Epithelial cell of proximal tubule (primary cell): ENCODE measurements at regions not wholly inside any gene's neighbourhood (a gene's known extent, or its start where the extent isn't known, plus 50 kb on each side); places are given as distances from the start of the nearest gene placed in this dataset.
"Not testable (repeated sequence)": the region's sequence is repeated elsewhere in the genome, so short reads cannot be mapped to it uniquely, and the experiment has no call there.

Experiments
- DNase-seq: peaks from one replicate; pipeline ENCODE4 v3.0.0-alpha.2; 2011; ENCODE audit warnings: low read depth
- H3K4me3 ChIP-seq: 2 replicates; pipeline ENCODE4 v1.5.1; 2011; ENCODE audit warnings: low read depth, mild to moderate bottlenecking, low read length
- CTCF ChIP-seq: conservative IDR thresholded peaks from 2 replicates; pipeline ENCODE4 v1.5.1; 2012; ENCODE audit warnings: low read depth, mild to moderate bottlenecking, low read length

GRCh38 chr5:67844924-67845323 is 370.6 kb upstream of the PIK3R1 start:
- DNase-seq: no peak
- no peak overlapping the region for H3K4me3 ChIP-seq
- TF ChIP-seq CTCF: no peak

- peak; percentile 19 for TF ChIP-seq CTCF
- DNase-seq: no peak
Observed at GRCh38 chr5:67842806-67843205, 372.8 kb upstream of the PIK3R1 start.

GRCh38 chr5:67837225-67837624 is 378.3 kb upstream of the PIK3R1 start:
- not testable (repeated sequence) for DNase-seq, H3K4me3 ChIP-seq

More at GRCh38 chr5:67842806-67843205, 372.8 kb upstream of the PIK3R1 start:
- H3K4me3 ChIP-seq: no peak overlapping the region

GRCh38 chr5:67836496-67836895 is 379.1 kb upstream of the PIK3R1 start:
- not testable (repeated sequence) for DNase-seq, H3K4me3 ChIP-seq

GRCh38 chr5:67831048-67831447 is 384.5 kb upstream of the PIK3R1 start:
- DNase-seq: no peak
- H3K4me3 ChIP-seq: no peak overlapping the region
- no peak for TF ChIP-seq CTCF

GRCh38 chr5:67827541-67827940 is 388.0 kb upstream of the PIK3R1 start:
- no peak for TF ChIP-seq CTCF
- H3K4me3 ChIP-seq: no peak overlapping the region
- DNase-seq: no peak

GRCh38 chr5:67824852-67825251 is 390.7 kb upstream of the PIK3R1 start:
- TF ChIP-seq CTCF: no peak
- H3K4me3 ChIP-seq: no peak overlapping the region
- DNase-seq: no peak

GRCh38 chr5:67817652-67818051 is 397.9 kb upstream of the PIK3R1 start:
- no peak for DNase-seq
- no peak overlapping the region for H3K4me3 ChIP-seq
- no peak for TF ChIP-seq CTCF
